Activated naive CD4-positive, alpha-beta T cell treated with anti-CD3 and anti-CD28 coated beads, Interleukin-2, amount 50 U/mL, for 16 hours (primary cell): ENCODE measurements at regions not wholly inside any gene's neighbourhood (a gene's known extent, or its start where the extent isn't known, plus 50 kb on each side); places are given as distances from the start of the nearest gene placed in this dataset.
"Not testable (repeated sequence)": the region's sequence is repeated elsewhere in the genome, so short reads cannot be mapped to it uniquely, and the experiment has no call there.

Experiments
- DNase-seq: peaks from one replicate; pipeline ENCODE4 v3.0.0-alpha.2; 2020

GRCh38 chr1:121443001-121443540, 258.3 kb downstream of the SRGAP2C start:
- DNase-seq, result no peak

GRCh38 chr1:121444096-121444495, 259.3 kb downstream of the SRGAP2C start:
- DNase-seq, result no peak

GRCh38 chr1:121445679-121446078, 260.9 kb downstream of the SRGAP2C start:
- no peak for DNase-seq

GRCh38 chr1:121447280-121447923, 262.6 kb downstream of the SRGAP2C start:
- not testable (repeated sequence) for DNase-seq

GRCh38 chr1:121448064-121448463, 263.3 kb downstream of the SRGAP2C start:
- not testable (repeated sequence) for DNase-seq

- no peak for DNase-seq
Observed at GRCh38 chr1:121448851-121449250, 264.1 kb downstream of the SRGAP2C start.

- DNase-seq, result no peak
Observed at GRCh38 chr1:121452484-121452883, 267.7 kb downstream of the SRGAP2C start.

- no peak for DNase-seq
Observed at GRCh38 chr1:121458291-121459048, 273.7 kb downstream of the SRGAP2C start.

GRCh38 chr1:121459235-121459634, 274.5 kb downstream of the SRGAP2C start:
- DNase-seq, result no peak

GRCh38 chr1:121469395-121469794, 284.6 kb downstream of the SRGAP2C start:
- DNase-seq, result not testable (repeated sequence)

GRCh38 chr1:121470401-121470800, 285.6 kb downstream of the SRGAP2C start:
- not testable (repeated sequence) for DNase-seq

GRCh38 chr1:121471523-121471922, 286.7 kb downstream of the SRGAP2C start:
- no peak for DNase-seq

- no peak for DNase-seq
Observed at GRCh38 chr1:121472017-121472416, 287.2 kb downstream of the SRGAP2C start.

GRCh38 chr1:121483234-121483633, 298.5 kb downstream of the SRGAP2C start:
- DNase-seq, result no peak

GRCh38 chr1:121483961-121484424, 299.2 kb downstream of the SRGAP2C start:
- no peak for DNase-seq

- DNase-seq, result not testable (repeated sequence)
Observed at GRCh38 chr1:121494796-121495195, 310.0 kb downstream of the SRGAP2C start.

GRCh38 chr1:121511455-121511854, 326.7 kb downstream of the SRGAP2C start:
- DNase-seq, result not testable (repeated sequence)

- not testable (repeated sequence) for DNase-seq
Observed at GRCh38 chr1:121511876-121512275, 327.1 kb downstream of the SRGAP2C start.

- no peak for DNase-seq
Observed at GRCh38 chr1:121515235-121515634, 330.5 kb downstream of the SRGAP2C start.

- no peak for DNase-seq
Observed at GRCh38 chr1:121516234-121516967, 331.6 kb downstream of the SRGAP2C start.

- DNase-seq, result no peak
Observed at GRCh38 chr1:121517586-121518230, 332.9 kb downstream of the SRGAP2C start.

- no peak for DNase-seq
Observed at GRCh38 chr1:121518726-121519041, 333.9 kb downstream of the SRGAP2C start.
